Calu3 (cell line): ENCODE measurements at regions not wholly inside any gene's neighbourhood (a gene's known extent, or its start where the extent isn't known, plus 50 kb on each side); places are given as distances from the start of the nearest gene placed in this dataset.

Source experiments
- BruUV-seq: library from RNA; stranded (reverse); fragments of 400-500 nt; replicated peaks from 2 replicates; lab custom pipeline; 2021; lab: Mats Ljungman, UMichigan
- CTCF ChIA-PET: fragments of 300-600 bp; sonication (Branson Sonifier 250); formaldehyde crosslinking; loops from one replicate; lab custom pipeline; 2022; ENCODE audit warnings: antibody characterized with exemption; lab: Charles Lee
- DNase-seq: peaks from one replicate; pipeline ENCODE4 v3.0.0; 2022
- H3K27ac Mint-ChIP-seq: one replicate; pipeline ENCODE4 v1.8.0; 2022; ENCODE audit warnings: mixed read lengths; ENCODE audit not compliant: unreplicated experiment
- H3K27me3 Mint-ChIP-seq: one replicate; pipeline ENCODE4 v1.8.0; 2022; ENCODE audit warnings: mixed read lengths; ENCODE audit not compliant: unreplicated experiment
- H3K36me3 Mint-ChIP-seq: one replicate; pipeline ENCODE4 v1.8.0; 2022; ENCODE audit warnings: mild to moderate bottlenecking, moderate library complexity, mixed read lengths; ENCODE audit not compliant: insufficient read depth, unreplicated experiment
- H3K4me1 Mint-ChIP-seq: one replicate; pipeline ENCODE4 v1.8.0; 2022; ENCODE audit warnings: mild to moderate bottlenecking, low read depth, mixed read lengths; ENCODE audit not compliant: unreplicated experiment
- H3K4me3 Mint-ChIP-seq: one replicate; pipeline ENCODE4 v1.8.0; 2022; ENCODE audit warnings: mild to moderate bottlenecking, low read depth, moderate library complexity, mixed read lengths; ENCODE audit not compliant: unreplicated experiment
- H3K9me3 Mint-ChIP-seq: one replicate; pipeline ENCODE4 v1.8.0; 2022; ENCODE audit warnings: low read depth, mixed read lengths; ENCODE audit not compliant: unreplicated experiment
- intact Hi-C: fragments of 100-400 bp; cut with micrococcal nuclease; formaldehyde crosslinking; loops from one replicate; pipeline ENCODE4 v1.10.0; 2022; ENCODE audit not compliant: unreplicated experiment
- TF ChIP-seq, protein P1 (sequence below): fragments of 200-600 bp; IDR thresholded peaks from one replicate; pipeline ENCODE4 v1.8.0; 2022; ENCODE audit warnings: antibody characterized with exemption; ENCODE audit not compliant: unreplicated experiment

DNA sequence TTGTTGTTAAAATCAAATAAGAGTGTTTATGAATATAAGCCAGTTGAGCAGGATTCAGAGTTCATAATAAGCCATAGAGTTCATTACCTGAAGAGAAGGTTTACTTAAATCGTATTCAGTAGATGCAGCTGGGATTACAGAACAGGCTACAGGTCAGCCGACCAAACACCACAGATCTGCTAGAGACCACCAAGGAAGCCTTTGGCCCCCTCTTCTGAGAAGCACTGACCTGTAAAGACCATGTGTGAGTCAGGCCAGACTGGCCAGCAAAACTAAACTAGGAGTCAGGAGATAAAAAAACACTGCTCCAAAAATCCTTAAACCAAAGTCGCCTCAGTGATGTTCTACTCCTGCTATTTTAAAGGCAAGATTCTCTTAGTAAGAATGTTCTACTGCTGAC is 1125.5 kb downstream of the FAT4 start:
- no TSS peak for BruUV-seq
- no peaks in the 10 kb centered on the region for H3K27me3 Mint-ChIP-seq
- H3K36me3 Mint-ChIP-seq: no peaks in the 10 kb centered on the region
- H3K4me3 Mint-ChIP-seq: no peak overlapping the region
- intact Hi-C loops: no loop called here
- TF ChIP-seq, protein P1, sequence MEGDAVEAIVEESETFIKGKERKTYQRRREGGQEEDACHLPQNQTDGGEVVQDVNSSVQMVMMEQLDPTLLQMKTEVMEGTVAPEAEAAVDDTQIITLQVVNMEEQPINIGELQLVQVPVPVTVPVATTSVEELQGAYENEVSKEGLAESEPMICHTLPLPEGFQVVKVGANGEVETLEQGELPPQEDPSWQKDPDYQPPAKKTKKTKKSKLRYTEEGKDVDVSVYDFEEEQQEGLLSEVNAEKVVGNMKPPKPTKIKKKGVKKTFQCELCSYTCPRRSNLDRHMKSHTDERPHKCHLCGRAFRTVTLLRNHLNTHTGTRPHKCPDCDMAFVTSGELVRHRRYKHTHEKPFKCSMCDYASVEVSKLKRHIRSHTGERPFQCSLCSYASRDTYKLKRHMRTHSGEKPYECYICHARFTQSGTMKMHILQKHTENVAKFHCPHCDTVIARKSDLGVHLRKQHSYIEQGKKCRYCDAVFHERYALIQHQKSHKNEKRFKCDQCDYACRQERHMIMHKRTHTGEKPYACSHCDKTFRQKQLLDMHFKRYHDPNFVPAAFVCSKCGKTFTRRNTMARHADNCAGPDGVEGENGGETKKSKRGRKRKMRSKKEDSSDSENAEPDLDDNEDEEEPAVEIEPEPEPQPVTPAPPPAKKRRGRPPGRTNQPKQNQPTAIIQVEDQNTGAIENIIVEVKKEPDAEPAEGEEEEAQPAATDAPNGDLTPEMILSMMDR: no peak
- CTCF ChIA-PET: no interaction called here
- no peak for DNase-seq
- no peaks in the 10 kb centered on the region for H3K9me3 Mint-ChIP-seq
- no peaks in the 10 kb centered on the region for H3K4me1 Mint-ChIP-seq
- no peak overlapping the region for H3K27ac Mint-ChIP-seq

DNA sequence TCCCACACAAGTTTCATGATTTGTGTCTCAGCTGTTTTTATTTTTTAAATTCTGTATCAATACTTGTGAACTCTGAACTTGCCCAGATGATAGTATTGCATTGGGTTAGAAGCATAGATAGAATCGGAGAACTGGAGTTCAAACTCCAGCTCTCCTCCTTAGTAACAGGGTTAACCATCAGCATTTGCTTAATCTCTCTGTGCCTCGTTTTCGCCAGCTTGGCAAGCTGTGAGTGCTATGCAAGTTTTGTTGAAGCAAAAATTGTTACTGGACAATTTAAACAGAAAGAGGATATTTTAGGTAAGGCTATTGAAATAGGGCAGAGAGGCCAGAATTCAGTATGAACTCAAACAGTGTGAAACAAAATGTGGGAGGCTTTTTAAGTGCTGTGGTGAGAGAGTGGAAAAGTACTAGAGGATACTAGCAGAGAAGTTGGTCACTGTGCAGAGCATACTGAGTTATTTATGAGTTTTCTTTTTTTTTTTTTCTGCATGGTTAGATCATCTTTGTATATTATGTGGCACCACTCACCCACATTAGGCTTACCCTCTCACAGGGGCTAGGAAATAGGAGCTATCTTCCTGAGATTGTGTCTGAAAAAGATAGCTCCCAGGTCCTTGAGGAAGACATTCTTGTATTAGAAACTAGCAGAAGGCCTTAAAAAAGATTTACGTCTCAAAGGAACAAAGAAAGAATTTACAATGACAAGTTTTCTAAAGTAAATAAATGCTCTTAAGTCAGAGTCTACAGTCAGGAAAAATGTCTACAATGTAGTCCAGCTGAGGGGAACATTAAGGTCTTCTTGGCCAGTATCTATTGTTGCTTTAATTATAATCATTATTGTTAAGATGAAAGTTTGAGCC is 1126.6 kb downstream of the FAT4 start:
- no peaks in the 10 kb centered on the region for H3K27me3 Mint-ChIP-seq
- no peaks in the 10 kb centered on the region for H3K4me1 Mint-ChIP-seq
- CTCF ChIA-PET: no interaction called here
- no peak overlapping the region for H3K27ac Mint-ChIP-seq
- H3K4me3 Mint-ChIP-seq: no peak overlapping the region
- no peaks in the 10 kb centered on the region for H3K9me3 Mint-ChIP-seq
- H3K36me3 Mint-ChIP-seq: no peaks in the 10 kb centered on the region
- BruUV-seq: no TSS peak
- DNase-seq: no peak
- TF ChIP-seq, protein P1: no peak
- intact Hi-C loops: no loop called here

DNA sequence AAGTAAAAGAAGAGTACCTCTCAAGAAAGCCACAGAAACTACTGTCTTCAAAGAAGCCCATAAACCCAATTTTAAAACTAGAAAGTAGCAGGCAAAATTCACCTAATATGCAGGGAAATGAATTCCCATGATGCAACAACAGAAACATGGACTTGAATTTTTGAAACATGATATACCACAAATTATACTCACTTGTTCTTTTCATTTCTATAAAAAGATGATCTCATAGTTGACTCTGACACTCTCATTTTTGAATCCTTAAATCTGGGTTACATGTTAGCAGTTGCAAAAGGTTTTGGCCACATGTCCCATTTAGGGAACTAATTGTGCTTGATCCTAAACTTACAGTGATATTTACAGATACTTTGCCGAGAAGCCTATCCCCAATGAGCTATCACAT is 1130.8 kb downstream of the FAT4 start:
- Mint-ChIP-seq H3K4me1 (no peaks in the 10 kb centered on the region), H3K27me3 (no peaks in the 10 kb centered on the region), H3K36me3 (no peaks in the 10 kb centered on the region), H3K27ac (no peak overlapping the region), H3K4me3 (no peak overlapping the region), H3K9me3 (no peaks in the 10 kb centered on the region)
- CTCF ChIA-PET: no interaction called here
- no TSS peak for BruUV-seq
- intact Hi-C loops: no loop called here
- DNase-seq: no peak
- TF ChIP-seq, protein P1: no peak

- H3K27me3 Mint-ChIP-seq: no peaks in the 10 kb centered on the region
- CTCF ChIA-PET: interaction anchor here (0.6 kb wide), 1 partner anchor 101 kb away, joined by 3 read pairs; no protein-coding TSS in a partner anchor
- intact Hi-C loops: no loop called here
- H3K27ac Mint-ChIP-seq: no peak overlapping the region
- H3K4me1 Mint-ChIP-seq: no peaks in the 10 kb centered on the region
- BruUV-seq: no TSS peak
- DNase-seq: no peak
- H3K9me3 Mint-ChIP-seq: no peaks in the 10 kb centered on the region
- TF ChIP-seq, protein P1: no peak
- H3K4me3 Mint-ChIP-seq: no peak overlapping the region
- H3K36me3 Mint-ChIP-seq: no peaks in the 10 kb centered on the region
Measured at GRCh38 chr4:126446917-126447316, 1132.2 kb downstream of the FAT4 start.
